GM23248 (cell line): ENCODE measurements at regions not wholly inside any gene's neighbourhood (a gene's known extent, or its start where the extent isn't known, plus 50 kb on each side); places are given as distances from the start of the nearest gene placed in this dataset.

Source experiments
- DNase-seq: peaks from one replicate; pipeline ENCODE4 v3.0.0-alpha.2; 2015
- H2AFZ ChIP-seq: fragments of 200-600 bp; sonication (generic); 2 replicates; pipeline ENCODE4 v1.6.1; 2016; ENCODE audit warnings: antibody characterized with exemption
- H3F3A ChIP-seq: fragments of 200-600 bp; sonication (generic); 2 replicates; pipeline ENCODE4 v1.6.1; 2016; ENCODE audit warnings: mild to moderate bottlenecking, antibody characterized with exemption, mixed run types; ENCODE audit not compliant: insufficient read depth
- H3K27ac ChIP-seq: fragments of 200-600 bp; sonication (generic); 2 replicates; pipeline ENCODE4 v1.5.1; 2016; ENCODE audit warnings: mild to moderate bottlenecking
- H3K27me3 ChIP-seq: fragments of 200-600 bp; sonication (generic); replicated peaks from 2 replicates; pipeline ENCODE4 v1.6.1; 2016; ENCODE audit warnings: mild to moderate bottlenecking; ENCODE audit not compliant: insufficient read depth
- H3K36me3 ChIP-seq: fragments of 200-600 bp; sonication (generic); 2 replicates; pipeline ENCODE4 v1.6.1; 2016; ENCODE audit warnings: low read depth, mild to moderate bottlenecking
- H3K4me1 ChIP-seq: fragments of 200-600 bp; sonication (generic); 2 replicates; pipeline ENCODE4 v1.6.1; 2016; ENCODE audit warnings: mild to moderate bottlenecking; ENCODE audit not compliant: insufficient read depth
- H3K4me2 ChIP-seq: fragments of 200-600 bp; sonication (generic); one replicate; pipeline ENCODE4 v1.6.1; 2016; ENCODE audit warnings: mild to moderate bottlenecking; ENCODE audit not compliant: unreplicated experiment
- H3K4me3 ChIP-seq: fragments of 200-600 bp; sonication (generic); 2 replicates; pipeline ENCODE4 v1.5.1; 2016; ENCODE audit warnings: mild to moderate bottlenecking
- H3K79me2 ChIP-seq: fragments of 200-600 bp; sonication (generic); 2 replicates; pipeline ENCODE4 v1.6.1; 2016; ENCODE audit warnings: mild to moderate bottlenecking; ENCODE audit not compliant: insufficient read depth
- H3K9ac ChIP-seq: fragments of 200-600 bp; sonication (generic); 2 replicates; pipeline ENCODE4 v1.6.1; 2016; ENCODE audit warnings: mild to moderate bottlenecking
- H3K9me2 ChIP-seq: fragments of 200-600 bp; sonication (generic); 2 replicates; pipeline ENCODE4 v1.6.1; 2016; ENCODE audit warnings: mixed run types, mild to moderate bottlenecking, moderate library complexity; ENCODE audit not compliant: insufficient read depth
- H3K9me3 ChIP-seq: fragments of 200-600 bp; sonication (generic); one replicate; pipeline ENCODE4 v1.6.1; 2017; ENCODE audit warnings: low read depth
- H4K20me1 ChIP-seq: fragments of 200-600 bp; sonication (generic); 2 replicates; pipeline ENCODE4 v1.6.0; 2016; ENCODE audit not compliant: insufficient read depth
- EZH2 ChIP-seq: fragments of 200-600 bp; sonication (generic); IDR thresholded peaks from 2 replicates; pipeline ENCODE4 v1.6.1; 2018; ENCODE audit warnings: antibody characterized with exemption, mild to moderate bottlenecking; ENCODE audit not compliant: insufficient read depth, poor library complexity, severe bottlenecking
- EZH2phosphoT487 ChIP-seq: fragments of 200-600 bp; sonication (generic); IDR thresholded peaks from 2 replicates; pipeline ENCODE4 v1.6.1; 2018; ENCODE audit warnings: antibody characterized with exemption, moderate library complexity, mild to moderate bottlenecking, low read depth; ENCODE audit not compliant: insufficient read depth
- WGBS, 2 experiments: methylation state at CpG; one replicate each; pipeline ENCODE4 v1.1.6; 2015 to 2017; ENCODE audit warnings: low lambda C conversion rate in 2 of 2, low coverage in 1 of 2; ENCODE audit errors: missing lambda C conversion rate in 2 of 2; 5-methylcytosine and 5-hydroxymethylcytosine counted together
- in situ Hi-C: fragments of 300-500 bp; cut with MboI; formaldehyde crosslinking; loops from 2 replicates; pipeline ENCODE4 v1.15.0; 2020

DNA sequence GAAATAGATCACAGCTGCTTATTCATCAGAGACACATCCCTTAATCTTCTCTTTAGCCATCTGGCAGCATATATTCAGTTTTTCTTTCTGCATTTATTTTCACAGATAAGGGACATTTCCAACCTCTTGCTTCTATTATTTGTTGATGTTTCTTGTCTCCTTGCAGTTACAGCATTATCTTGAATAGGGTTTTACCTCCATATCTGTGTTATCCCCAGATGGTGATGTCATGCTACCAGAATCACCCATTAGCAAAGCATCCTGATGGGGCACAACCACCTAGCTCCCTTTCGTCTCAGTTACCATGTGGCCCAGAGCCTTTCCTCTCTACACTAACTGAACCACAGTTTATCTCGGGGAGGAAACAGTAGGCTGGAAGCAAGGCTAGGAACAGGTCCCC, 483.9 kb downstream of the FOXO1 start:
- TF ChIP-seq EZH2 (no peak), EZH2phosphoT487 (no peak)
- no peaks in the 10 kb centered on the region for H3K36me3 ChIP-seq
- H3K4me3 ChIP-seq, result no peak overlapping the region
- no peaks in the 10 kb centered on the region for H3K27me3 ChIP-seq
- no peak overlapping the region for H3K4me2 ChIP-seq
- DNase-seq, result no peak
- no peaks in the 10 kb centered on the region for H3K9me3 ChIP-seq
- no peak overlapping the region for H3K27ac ChIP-seq
- no peaks in the 10 kb centered on the region for H3K4me1 ChIP-seq
- WGBS, 2 experiments, result 88 to 91% methylated on average over 2 of the region's 2 CpGs
- H3K79me2 ChIP-seq, result no peaks in the 10 kb centered on the region
- H3K9ac ChIP-seq, result no peak overlapping the region
- in situ Hi-C loops, result no loop called here
- H3F3A ChIP-seq, result no peaks in the 10 kb centered on the region
- no peak overlapping the region for H2AFZ ChIP-seq
- no peaks in the 10 kb centered on the region for H3K9me2 ChIP-seq
- no peaks in the 10 kb centered on the region for H4K20me1 ChIP-seq

DNA sequence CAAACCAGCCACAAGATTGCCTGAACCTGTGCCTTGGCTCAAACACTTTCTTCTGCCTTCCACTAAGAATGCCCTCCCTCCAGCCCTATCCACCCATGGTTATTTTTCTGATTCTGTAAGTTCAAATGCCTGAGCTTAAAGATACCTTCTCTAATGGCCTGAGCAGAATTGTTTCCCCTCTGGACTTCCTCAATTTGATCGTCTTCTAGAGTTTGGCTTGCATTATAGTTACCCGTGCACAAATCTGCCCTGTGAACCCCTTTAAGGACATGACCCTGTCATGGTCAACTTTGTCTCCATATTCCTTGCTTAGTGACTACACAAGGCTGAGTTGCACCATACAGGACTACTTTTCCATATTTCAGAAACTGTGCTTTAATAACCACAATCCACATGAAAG, 481.0 kb downstream of the FOXO1 start:
- no peak overlapping the region for H3K4me2 ChIP-seq
- H3F3A ChIP-seq, result peaks cover 15% of the 10 kb centered on the region
- H3K4me1 ChIP-seq, result peaks cover 10% of the 10 kb centered on the region
- WGBS, 2 experiments, result 88 to 92% methylated on average over 2 of the region's 2 CpGs
- H2AFZ ChIP-seq, result no peak overlapping the region
- no peak for DNase-seq
- no peaks in the 10 kb centered on the region for H3K27me3 ChIP-seq
- H3K79me2 ChIP-seq, result no peaks in the 10 kb centered on the region
- TF ChIP-seq EZH2phosphoT487 (no peak), EZH2 (no peak)
- no peaks in the 10 kb centered on the region for H3K9me2 ChIP-seq
- no peaks in the 10 kb centered on the region for H4K20me1 ChIP-seq
- H3K9ac ChIP-seq, result no peak overlapping the region
- no peak overlapping the region for H3K4me3 ChIP-seq
- no peak overlapping the region for H3K27ac ChIP-seq
- H3K36me3 ChIP-seq, result no peaks in the 10 kb centered on the region
- in situ Hi-C loops, result no loop called here
- H3K9me3 ChIP-seq, result no peaks in the 10 kb centered on the region

DNA sequence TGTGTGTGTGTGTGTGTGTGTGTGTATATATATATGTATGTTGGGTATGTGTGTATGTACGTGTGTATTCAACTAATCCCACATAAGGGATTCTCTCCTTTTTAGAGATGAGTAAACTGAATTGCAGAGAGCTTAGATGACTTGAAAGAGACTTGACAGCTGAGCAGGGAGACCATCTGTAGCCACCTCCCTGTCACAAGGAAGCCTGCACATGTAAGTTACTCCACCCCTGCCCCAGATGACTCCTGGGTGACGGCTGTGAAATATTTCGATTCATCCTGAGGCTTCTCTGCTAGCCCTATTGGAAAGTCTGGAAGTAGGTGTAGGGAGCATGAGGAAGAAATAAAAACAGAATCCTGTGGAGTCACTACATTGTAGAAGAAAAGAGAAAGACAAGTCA, 480.4 kb downstream of the FOXO1 start:
- Histone ChIP-seq H4K20me1 (no peaks in the 10 kb centered on the region), H3K9me2 (no peaks in the 10 kb centered on the region), H3K4me1 (peaks cover 17% of the 10 kb centered on the region), H3F3A (peaks cover 21% of the 10 kb centered on the region), H3K4me2 (no peak overlapping the region), H3K9ac (no peak overlapping the region), H3K27ac (no peak overlapping the region), H2AFZ (no peak overlapping the region), H3K36me3 (no peaks in the 10 kb centered on the region), H3K79me2 (no peaks in the 10 kb centered on the region), H3K27me3 (no peaks in the 10 kb centered on the region), H3K4me3 (no peak overlapping the region), H3K9me3 (no peaks in the 10 kb centered on the region)
- DNase-seq, result no peak
- in situ Hi-C loops, result no loop called here
- TF ChIP-seq EZH2, result no peak
- no peak for TF ChIP-seq EZH2phosphoT487
- WGBS, 2 experiments, result 47 to 52% methylated on average over 3 of the region's 3 CpGs

DNA sequence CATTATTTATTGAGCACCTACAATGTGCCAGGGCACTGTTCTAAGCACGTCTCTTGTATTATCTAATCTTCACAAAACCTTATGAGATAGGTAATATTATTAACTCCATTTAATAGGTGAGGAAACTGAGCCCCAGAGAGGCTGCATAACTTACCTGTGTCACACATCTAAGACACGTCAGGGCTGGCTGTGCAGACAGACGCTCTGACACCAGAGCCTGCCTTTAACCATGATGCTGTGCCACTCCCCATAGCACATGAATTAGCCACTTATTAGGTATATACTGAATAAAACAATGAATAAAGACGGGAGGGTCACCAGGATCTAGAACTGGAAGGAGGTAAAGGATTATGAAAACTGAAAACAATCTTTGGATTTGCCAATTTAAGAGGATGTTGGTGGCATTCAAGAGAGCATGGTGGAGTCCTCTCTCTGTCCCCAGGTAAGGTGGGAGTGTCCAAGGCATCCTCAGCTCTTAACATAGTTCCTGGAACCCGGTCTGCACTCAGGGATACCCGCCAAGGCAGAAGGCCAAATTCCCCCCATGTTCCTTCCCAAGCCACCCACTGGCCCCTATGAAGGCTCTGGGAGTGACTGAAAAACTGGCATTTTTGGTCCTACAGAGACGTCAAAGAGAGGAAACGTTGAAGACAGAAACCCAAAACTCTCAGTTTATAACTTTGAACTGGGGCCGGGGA, 479.7 kb downstream of the FOXO1 start:
- H3K9ac ChIP-seq, result no peak overlapping the region
- no peaks in the 10 kb centered on the region for H3K27me3 ChIP-seq
- no peaks in the 10 kb centered on the region for H3K9me2 ChIP-seq
- no peak overlapping the region for H3K4me3 ChIP-seq
- in situ Hi-C loops, result no loop called here
- DNase-seq, result no peak
- no peak overlapping the region for H2AFZ ChIP-seq
- no peaks in the 10 kb centered on the region for H3K9me3 ChIP-seq
- no peaks in the 10 kb centered on the region for H3K36me3 ChIP-seq
- H3K4me1 ChIP-seq, result peaks cover 24% of the 10 kb centered on the region
- WGBS, 2 experiments, result 60 to 61% methylated on average over 9 of the region's 9 CpGs
- no peak overlapping the region for H3K27ac ChIP-seq
- H3K4me2 ChIP-seq, result no peak overlapping the region
- no peak for TF ChIP-seq EZH2
- TF ChIP-seq EZH2phosphoT487, result no peak
- no peaks in the 10 kb centered on the region for H4K20me1 ChIP-seq
- H3F3A ChIP-seq, result peaks cover 25% of the 10 kb centered on the region
- H3K79me2 ChIP-seq, result no peaks in the 10 kb centered on the region
